HG02973 (cell line): ENCODE measurements at regions not wholly inside any gene's neighbourhood (a gene's known extent, or its start where the extent isn't known, plus 50 kb on each side); places are given as distances from the start of the nearest gene placed in this dataset.
"Not testable (repeated sequence)": the region's sequence is repeated elsewhere in the genome, so short reads cannot be mapped to it uniquely, and the experiment has no call there.

Experiments
- ATAC-seq: cut with Tn5 transposase; IDR thresholded peaks from one replicate; pipeline ENCODE4 v1.9.1; 2021; ENCODE audit warnings: moderate library complexity; ENCODE audit not compliant: unreplicated experiment

- ATAC-seq = no peak
Measured at GRCh38 chr5:125440905-125441304, 694.5 kb upstream of the ZNF608 start.

GRCh38 chr5:125446986-125447385, 700.5 kb upstream of the ZNF608 start:
- no peak for ATAC-seq

- no peak for ATAC-seq
Measured at GRCh38 chr5:125450771-125451170, 704.3 kb upstream of the ZNF608 start.

GRCh38 chr5:125451622-125452021, 705.2 kb upstream of the ZNF608 start:
- ATAC-seq = no peak

- no peak for ATAC-seq
Measured at GRCh38 chr5:125452991-125453390, 706.6 kb upstream of the ZNF608 start.

- no peak for ATAC-seq
Measured at GRCh38 chr5:125455041-125455440, 708.6 kb upstream of the ZNF608 start.

GRCh38 chr5:125456005-125456404, 709.6 kb upstream of the ZNF608 start:
- ATAC-seq = not testable (repeated sequence)

- ATAC-seq = no peak
Measured at GRCh38 chr5:125457617-125458016, 711.2 kb upstream of the ZNF608 start.

- ATAC-seq = not testable (repeated sequence)
Measured at GRCh38 chr5:125458949-125459348, 712.5 kb upstream of the ZNF608 start.

GRCh38 chr5:125461641-125462072, 715.2 kb upstream of the ZNF608 start:
- no peak for ATAC-seq

GRCh38 chr5:125463466-125464092, 717.1 kb upstream of the ZNF608 start:
- no peak for ATAC-seq

GRCh38 chr5:125464847-125465432, 718.5 kb upstream of the ZNF608 start:
- no peak for ATAC-seq

- ATAC-seq = no peak
Measured at GRCh38 chr5:125465703-125466102, 719.3 kb upstream of the ZNF608 start.

- no peak for ATAC-seq
Measured at GRCh38 chr5:125467222-125467621, 720.8 kb upstream of the ZNF608 start.

- no peak for ATAC-seq
Measured at GRCh38 chr5:125470280-125470902, 724.0 kb upstream of the ZNF608 start.

- no peak for ATAC-seq
Measured at GRCh38 chr5:125476901-125477585, 730.6 kb upstream of the ZNF608 start.

- ATAC-seq = no peak
Measured at GRCh38 chr5:125477586-125477975, 731.1 kb upstream of the ZNF608 start.

GRCh38 chr5:125478599-125478998, 732.2 kb upstream of the ZNF608 start:
- ATAC-seq = no peak

GRCh38 chr5:125480911-125481310, 734.5 kb upstream of the ZNF608 start:
- ATAC-seq = no peak

- no peak for ATAC-seq
Measured at GRCh38 chr5:125481506-125482465, 735.3 kb upstream of the ZNF608 start.

GRCh38 chr5:125483609-125484008, 737.2 kb upstream of the ZNF608 start:
- no peak for ATAC-seq
